Right atrium auricular region (tissue), 2 donors: ENCODE measurements at regions not wholly inside any gene's neighbourhood (a gene's known extent, or its start where the extent isn't known, plus 50 kb on each side); places are given as distances from the start of the nearest gene placed in this dataset.

Experiments
- DNase-seq: peaks from one replicate; pipeline ENCODE4 v3.0.0-alpha.2; 2019; ENCODE audit warnings: low spot score
- H3K27ac ChIP-seq, 2 donors: fragments of 200-600 bp; sonication (generic); 1 replicate in 1 of 2; 2 replicates in 1 of 2; pipeline ENCODE4 v1.5.1; 2016 to 2019
- H3K27me3 ChIP-seq, 2 donors: fragments of 200-600 bp; sonication (generic); one replicate each; pipeline versions ENCODE4 v1.5.1 to v1.6.0; 2017 to 2019
- H3K36me3 ChIP-seq: fragments of 200-600 bp; sonication (generic); one replicate; pipeline ENCODE4 v1.5.1; 2016
- H3K4me1 ChIP-seq, 2 donors: fragments of 200-600 bp; sonication (generic); one replicate each; pipeline versions ENCODE4 v1.5.1 to v1.6.0; 2017 to 2019
- H3K4me3 ChIP-seq, 2 donors: fragments of 200-600 bp; sonication (generic); 1 replicate in 1 of 2; 2 replicates in 1 of 2; pipeline ENCODE4 v1.5.1; 2017 to 2019; ENCODE audit warnings: mild to moderate bottlenecking in 1 of 2, moderate library complexity in 1 of 2
- H3K9me3 ChIP-seq, 2 donors: fragments of 200-600 bp; sonication (generic); one replicate each; pipeline ENCODE4 v1.5.1; 2019
- CTCF ChIP-seq, 2 donors: fragments of 200-600 bp; sonication (generic); IDR thresholded peaks; one replicate each; pipeline ENCODE4 v1.5.1; 2019; ENCODE audit warnings: antibody characterized with exemption in 2 of 2

- no peak for DNase-seq
- H3K27me3 ChIP-seq, result no peaks in the 10 kb centered on the region
- H3K27ac ChIP-seq, result no peak overlapping the region
- H3K36me3 ChIP-seq, result no peaks in the 10 kb centered on the region
- no peak for TF ChIP-seq CTCF (IDR thresholded peaks at IDR 0.05)
- peaks cover 0 to 13% of the 10 kb centered on the region in 2 donors for H3K9me3 ChIP-seq
- no peak overlapping the region for H3K4me3 ChIP-seq
- no peaks in the 10 kb centered on the region for H3K4me1 ChIP-seq
Observed at GRCh38 chr20:7601431-7601830, 338.8 kb downstream of the HAO1 start.

- Histone ChIP-seq H3K27me3 (no peaks in the 10 kb centered on the region), H3K27ac (no peak overlapping the region)
- no peak for TF ChIP-seq CTCF (IDR thresholded peaks at IDR 0.05)
Observed at GRCh38 chr20:7606941-7607340, 333.3 kb downstream of the HAO1 start.

GRCh38 chr20:7608250-7608649 is 332.0 kb downstream of the HAO1 start:
- Histone ChIP-seq H3K27ac (no peak overlapping the region), H3K36me3 (no peaks in the 10 kb centered on the region), H3K9me3 (no peaks in the 10 kb centered on the region), H3K27me3 (no peaks in the 10 kb centered on the region), H3K4me1 (no peaks in the 10 kb centered on the region), H3K4me3 (no peak overlapping the region)
- TF ChIP-seq CTCF (IDR thresholded peaks at IDR 0.05), result no peak
- no peak for DNase-seq

More at GRCh38 chr20:7606941-7607340, 333.3 kb downstream of the HAO1 start:
- H3K4me3 ChIP-seq, result no peak overlapping the region
- no peaks in the 10 kb centered on the region for H3K4me1 ChIP-seq
- H3K36me3 ChIP-seq, result no peaks in the 10 kb centered on the region
- H3K9me3 ChIP-seq, result peaks cover 0 to 2% of the 10 kb centered on the region in 2 donors
- no peak for DNase-seq

GRCh38 chr20:7609251-7609650 is 331.0 kb downstream of the HAO1 start:
- Histone ChIP-seq H3K27ac (no peak overlapping the region), H3K9me3 (no peaks in the 10 kb centered on the region), H3K4me1 (no peaks in the 10 kb centered on the region), H3K36me3 (no peaks in the 10 kb centered on the region), H3K4me3 (no peak overlapping the region), H3K27me3 (no peaks in the 10 kb centered on the region)
- DNase-seq, result no peak
- TF ChIP-seq CTCF (IDR thresholded peaks at IDR 0.05), result no peak

GRCh38 chr20:7610681-7611080 is 329.6 kb downstream of the HAO1 start:
- DNase-seq, result no peak
- no peak for TF ChIP-seq CTCF (IDR thresholded peaks at IDR 0.05)
- Histone ChIP-seq H3K36me3 (no peaks in the 10 kb centered on the region), H3K4me3 (no peak overlapping the region), H3K4me1 (no peaks in the 10 kb centered on the region), H3K27me3 (no peaks in the 10 kb centered on the region), H3K9me3 (no peaks in the 10 kb centered on the region), H3K27ac (no peak overlapping the region)

- no peak overlapping the region for H3K27ac ChIP-seq
- H3K4me1 ChIP-seq, result no peaks in the 10 kb centered on the region
- H3K4me3 ChIP-seq, result no peak overlapping the region
- no peak for DNase-seq
- no peaks in the 10 kb centered on the region for H3K36me3 ChIP-seq
- no peaks in the 10 kb centered on the region for H3K27me3 ChIP-seq
- TF ChIP-seq CTCF (IDR thresholded peaks at IDR 0.05), result no peak
- no peaks in the 10 kb centered on the region for H3K9me3 ChIP-seq
Observed at GRCh38 chr20:7617797-7618196, 322.5 kb downstream of the HAO1 start.
